WI38 (cell line): ENCODE measurements at regions not wholly inside any gene's neighbourhood (a gene's known extent, or its start where the extent isn't known, plus 50 kb on each side); places are given as distances from the start of the nearest gene placed in this dataset.

Experiments
- H3K4me3 ChIP-seq: 2 replicates; pipeline ENCODE4 v1.5.1; 2011; ENCODE audit warnings: low read depth, mild to moderate bottlenecking, control low read depth, low read length
- CTCF ChIP-seq: IDR thresholded peaks from 2 replicates; pipeline ENCODE4 v1.5.1; 2012; ENCODE audit warnings: low read depth, mild to moderate bottlenecking, control low read depth, low read length

GRCh38 chr1:5748286-5749225 lies 243.7 kb downstream of the NPHP4 start:
- H3K4me3 ChIP-seq: no peak overlapping the region
- TF ChIP-seq CTCF: no peak

- H3K4me3 ChIP-seq: no peak overlapping the region
- no peak for TF ChIP-seq CTCF
Observed at GRCh38 chr1:5747426-5748285, 244.6 kb downstream of the NPHP4 start.

GRCh38 chr1:5746611-5747425 lies 245.4 kb downstream of the NPHP4 start:
- TF ChIP-seq CTCF: no peak
- H3K4me3 ChIP-seq: no peak overlapping the region

GRCh38 chr1:5745800-5746610 lies 246.2 kb downstream of the NPHP4 start:
- peak; percentile 69 for TF ChIP-seq CTCF
- no peak overlapping the region for H3K4me3 ChIP-seq

- no peak for TF ChIP-seq CTCF
- no peak overlapping the region for H3K4me3 ChIP-seq
Observed at GRCh38 chr1:5744911-5745799, 247.1 kb downstream of the NPHP4 start.

- H3K4me3 ChIP-seq: no peak overlapping the region
- TF ChIP-seq CTCF: no peak
Observed at GRCh38 chr1:5744341-5744740, 247.9 kb downstream of the NPHP4 start.
